GM12891 (cell line): ENCODE measurements at regions not wholly inside any gene's neighbourhood (a gene's known extent, or its start where the extent isn't known, plus 50 kb on each side); places are given as distances from the start of the nearest gene placed in this dataset.

Source experiments
- PAX5 ChIP-seq: IDR thresholded peaks from 2 replicates; pipeline ENCODE4 v1.6.1; 2011; ENCODE audit warnings: low read length, moderate library complexity, mild to moderate bottlenecking; ENCODE audit not compliant: insufficient read depth, severe bottlenecking
- POLR2A ChIP-seq: IDR thresholded peaks from 2 replicates; pipeline ENCODE4 v1.6.1; 2011; ENCODE audit warnings: low read depth, low read length, control low read depth
- POLR2AphosphoS5 ChIP-seq: IDR thresholded peaks from 2 replicates; pipeline ENCODE4 v1.6.1; 2011; ENCODE audit warnings: low read depth, low read length, control low read depth
- POU2F2 ChIP-seq: IDR thresholded peaks from 2 replicates; pipeline ENCODE4 v1.6.1; 2011; ENCODE audit warnings: low read depth, mild to moderate bottlenecking, control low read depth, low read length, moderate library complexity
- SPI1 ChIP-seq: IDR thresholded peaks from 2 replicates; pipeline ENCODE4 v1.6.1; 2011; ENCODE audit warnings: low read depth, low read length, control low read depth
- TAF1 ChIP-seq: IDR thresholded peaks from 2 replicates; pipeline ENCODE4 v1.6.1; 2011; ENCODE audit warnings: low read depth, low read length, control low read depth

DNA sequence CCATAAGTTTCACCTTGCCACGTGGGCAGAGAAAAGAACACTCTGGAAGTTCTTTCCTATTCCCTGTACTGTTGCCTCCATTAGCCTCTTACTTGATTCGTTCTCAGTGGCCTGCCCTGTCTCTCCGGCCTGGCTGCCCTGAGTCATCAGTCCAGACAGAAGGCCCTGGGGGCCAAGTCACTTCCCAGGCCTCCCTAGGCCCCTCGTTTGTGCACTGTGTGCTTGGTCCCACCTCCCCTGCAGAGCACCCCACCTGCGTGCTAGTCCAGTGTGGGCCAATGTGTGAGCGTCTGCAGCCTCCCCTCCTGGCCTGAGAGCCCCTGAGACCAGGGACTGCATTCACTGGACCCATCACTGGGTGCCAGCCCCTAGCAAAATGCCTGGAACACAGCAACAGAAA, 191.2 kb upstream of the RREB1 start:
- TF ChIP-seq POLR2A (no peak), TAF1 (no peak), POLR2AphosphoS5 (no peak), PAX5 (no peak), SPI1 (no peak), POU2F2 (no peak)
